HEK293 (cell line): ENCODE measurements at regions not wholly inside any gene's neighbourhood (a gene's known extent, or its start where the extent isn't known, plus 50 kb on each side); places are given as distances from the start of the nearest gene placed in this dataset.

Experiments
- CTCF ChIA-PET: fragments of 350-600 bp; formaldehyde crosslinking; extraction: SDS; loops from one replicate; lab custom pipeline; 2021; ENCODE audit warnings: antibody characterized with exemption; lab: Yijun Ruan, JAX
- POLR2A ChIA-PET: fragments of 300-600 bp; formaldehyde crosslinking; extraction: SDS; loops from one replicate; lab custom pipeline; 2020; ENCODE audit warnings: antibody characterized with exemption, inconsistent platforms; lab: Yijun Ruan, JAX
- H3K27ac ChIP-seq: fragments of 200-500 bp; sonication (Bioruptor generic); 2 replicates; pipeline ENCODE4 v1.5.1; 2014; ENCODE audit warnings: low read depth, low read length, control low read depth, inconsistent platforms; ENCODE audit errors: extremely low read depth
- H3K36me3 ChIP-seq, 2 experiments: fragments of 200-500 bp in 1 of 2; sonication (Bioruptor generic) in 1 of 2; 1 replicate in 1 of 2; 2 replicates in 1 of 2; pipeline ENCODE4 v1.5.1; 2014 to 2017; ENCODE audit warnings: inconsistent platforms in 2 of 2, low read length in 2 of 2; ENCODE audit not compliant: control insufficient read depth in 2 of 2, insufficient read depth in 1 of 2
- H3K4me1 ChIP-seq: fragments of 200-500 bp; sonication (Bioruptor generic); 2 replicates; pipeline ENCODE4 v1.5.1; 2014; ENCODE audit warnings: mild to moderate bottlenecking, low read length, inconsistent platforms; ENCODE audit not compliant: control insufficient read depth, insufficient read depth
- H3K4me3 ChIP-seq: 2 replicates; pipeline ENCODE4 v1.5.1; 2011; ENCODE audit warnings: low read depth, mild to moderate bottlenecking, control low read depth, low read length, moderate library complexity
- H3K9me3 ChIP-seq: fragments of 200-500 bp; sonication (Bioruptor generic); 2 replicates; pipeline ENCODE4 v1.5.1; 2014; ENCODE audit warnings: low read depth, low read length, inconsistent platforms; ENCODE audit not compliant: control insufficient read depth, insufficient read depth
- IKZF3 ChIP-seq: fragments of 450-650 bp; IDR thresholded peaks from 2 replicates; pipeline ENCODE4 v1.5.0; 2018; ENCODE audit warnings: missing biosample characterization, mild to moderate bottlenecking, missing genetic modification characterization, moderate library complexity
- KLF1 ChIP-seq: fragments of 450-650 bp; formaldehyde crosslinking; IDR thresholded peaks from 2 replicates; pipeline ENCODE4 v1.5.1; 2016; ENCODE audit warnings: missing biosample characterization, missing genetic modification characterization
- OSR2 ChIP-seq: fragments of 450-650 bp; formaldehyde crosslinking; IDR thresholded peaks from 2 replicates; pipeline ENCODE4 v1.5.1; 2016; ENCODE audit warnings: missing biosample characterization, missing genetic modification characterization
- SP2 ChIP-seq: fragments of 450-650 bp; formaldehyde crosslinking; IDR thresholded peaks from 2 replicates; pipeline ENCODE4 v1.5.1; 2016; ENCODE audit warnings: missing biosample characterization, missing genetic modification characterization
- SP7 ChIP-seq: fragments of 450-650 bp; formaldehyde crosslinking; IDR thresholded peaks from 2 replicates; pipeline ENCODE4 v1.5.1; 2016; ENCODE audit warnings: missing biosample characterization, missing genetic modification characterization
- ZNF112 ChIP-seq: fragments of 450-650 bp; formaldehyde crosslinking; IDR thresholded peaks from 2 replicates; pipeline ENCODE4 v1.5.0; 2017; ENCODE audit warnings: missing biosample characterization, missing genetic modification characterization
- ZNF146 ChIP-seq: fragments of 450-650 bp; formaldehyde crosslinking; IDR thresholded peaks from 2 replicates; pipeline ENCODE4 v1.5.1; 2016; ENCODE audit warnings: missing biosample characterization, missing genetic modification characterization
- ZNF23 ChIP-seq: fragments of 450-650 bp; formaldehyde crosslinking; IDR thresholded peaks from 2 replicates; pipeline ENCODE4 v1.5.1; 2016; ENCODE audit warnings: missing biosample characterization, missing genetic modification characterization, borderline replicate concordance
- ZNF302 ChIP-seq: fragments of 450-650 bp; formaldehyde crosslinking; IDR thresholded peaks from 2 replicates; pipeline ENCODE4 v1.5.1; 2016; ENCODE audit warnings: missing biosample characterization, missing genetic modification characterization, low read depth
- ZNF621 ChIP-seq: fragments of 450-650 bp; formaldehyde crosslinking; IDR thresholded peaks from 2 replicates; pipeline ENCODE4 v1.5.1; 2017; ENCODE audit warnings: missing biosample characterization, missing genetic modification characterization
- ZNF664 ChIP-seq: fragments of 450-650 bp; formaldehyde crosslinking; IDR thresholded peaks from 2 replicates; pipeline ENCODE4 v1.5.1; 2016; ENCODE audit warnings: missing biosample characterization, missing genetic modification characterization
- ZNF76 ChIP-seq: fragments of 450-650 bp; formaldehyde crosslinking; IDR thresholded peaks from 2 replicates; pipeline ENCODE4; 2016; ENCODE audit warnings: low read depth, missing biosample characterization, missing genetic modification characterization, borderline replicate concordance
- ZXDB ChIP-seq: fragments of 450-650 bp; formaldehyde crosslinking; IDR thresholded peaks from 2 replicates; pipeline ENCODE4 v1.5.1; 2016; ENCODE audit warnings: missing biosample characterization, missing genetic modification characterization
- TF ChIP-seq, protein P1 (sequence below): sonication (generic); formaldehyde crosslinking; IDR thresholded peaks from 2 replicates; pipeline ENCODE4 v1.8.1; 2022; ENCODE audit warnings: mild to moderate bottlenecking, moderate library complexity, missing genetic modification reagents
- TF ChIP-seq, protein P2 (sequence below): fragments of 450-650 bp; formaldehyde crosslinking; IDR thresholded peaks from 2 replicates; pipeline ENCODE4 v1.5.1; 2016; ENCODE audit warnings: missing biosample characterization, missing genetic modification characterization
- TF ChIP-seq, protein P3 (sequence below): fragments of 450-650 bp; formaldehyde crosslinking; IDR thresholded peaks from 2 replicates; pipeline ENCODE4 v1.5.1; 2017; ENCODE audit warnings: missing biosample characterization, missing genetic modification characterization
- TF ChIP-seq, protein P4 (sequence below): fragments of 450-650 bp; formaldehyde crosslinking; IDR thresholded peaks from 2 replicates; pipeline ENCODE4 v1.5.1; 2017; ENCODE audit warnings: missing biosample characterization, missing genetic modification characterization

DNA sequence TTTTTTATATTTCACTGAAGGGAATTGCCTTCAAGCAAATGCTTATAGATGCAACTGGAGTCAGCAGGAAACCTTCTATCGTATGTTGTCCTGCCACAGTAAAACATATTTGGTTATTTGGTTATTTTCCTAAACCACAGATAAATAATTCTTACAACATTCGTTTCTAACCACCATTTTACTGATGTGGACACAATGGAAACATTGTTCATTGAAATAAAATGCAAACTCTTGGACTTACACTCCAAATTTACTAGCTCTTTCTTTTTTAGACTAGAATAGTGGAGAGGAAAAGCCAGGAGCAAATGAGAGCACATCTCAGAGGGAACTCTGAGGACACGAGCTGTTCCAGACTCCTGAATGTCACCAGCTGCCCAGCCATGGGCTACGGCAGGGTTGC lies 114.8 kb downstream of the RPS12 start (continued):
- TF ChIP-seq IKZF3 (tag by site-specific recombination) = no peak
- TF ChIP-seq, protein P1, sequence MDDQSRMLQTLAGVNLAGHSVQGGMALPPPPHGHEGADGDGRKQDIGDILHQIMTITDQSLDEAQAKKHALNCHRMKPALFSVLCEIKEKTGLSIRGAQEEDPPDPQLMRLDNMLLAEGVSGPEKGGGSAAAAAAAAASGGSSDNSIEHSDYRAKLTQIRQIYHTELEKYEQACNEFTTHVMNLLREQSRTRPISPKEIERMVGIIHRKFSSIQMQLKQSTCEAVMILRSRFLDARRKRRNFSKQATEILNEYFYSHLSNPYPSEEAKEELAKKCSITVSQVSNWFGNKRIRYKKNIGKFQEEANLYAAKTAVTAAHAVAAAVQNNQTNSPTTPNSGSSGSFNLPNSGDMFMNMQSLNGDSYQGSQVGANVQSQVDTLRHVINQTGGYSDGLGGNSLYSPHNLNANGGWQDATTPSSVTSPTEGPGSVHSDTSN (CRISPR knock-in tag) = no peak
- TF ChIP-seq ZXDB (tag by site-specific recombination) = no peak
- TF ChIP-seq SP2 (tag by site-specific recombination) = no peak
- TF ChIP-seq ZNF76 = no peak
- TF ChIP-seq, protein P2, sequence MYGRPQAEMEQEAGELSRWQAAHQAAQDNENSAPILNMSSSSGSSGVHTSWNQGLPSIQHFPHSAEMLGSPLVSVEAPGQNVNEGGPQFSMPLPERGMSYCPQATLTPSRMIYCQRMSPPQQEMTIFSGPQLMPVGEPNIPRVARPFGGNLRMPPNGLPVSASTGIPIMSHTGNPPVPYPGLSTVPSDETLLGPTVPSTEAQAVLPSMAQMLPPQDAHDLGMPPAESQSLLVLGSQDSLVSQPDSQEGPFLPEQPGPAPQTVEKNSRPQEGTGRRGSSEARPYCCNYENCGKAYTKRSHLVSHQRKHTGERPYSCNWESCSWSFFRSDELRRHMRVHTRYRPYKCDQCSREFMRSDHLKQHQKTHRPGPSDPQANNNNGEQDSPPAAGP (tag by site-specific recombination) = no peak

DNA sequence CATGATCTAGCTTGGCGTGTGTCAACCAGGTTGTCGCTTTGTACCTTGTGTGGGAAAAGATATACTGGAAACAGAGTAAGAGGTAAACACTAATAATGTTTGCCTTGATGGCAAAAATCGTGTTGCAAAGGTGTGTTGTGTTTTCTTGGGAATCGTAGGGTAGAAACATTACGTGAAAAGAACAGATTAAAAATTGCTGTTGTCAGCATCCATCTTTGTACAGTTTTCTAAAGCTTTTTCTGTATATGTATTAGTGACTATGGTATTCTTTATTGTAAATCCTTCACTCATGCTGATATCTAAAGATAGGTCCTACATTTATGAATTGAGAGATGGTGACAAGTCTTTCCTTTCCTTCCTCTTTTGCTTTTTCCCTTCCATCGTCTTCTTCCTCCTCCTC lies 116.9 kb downstream of the RPS12 start:
- no peak overlapping the region for H3K27ac ChIP-seq
- no peaks in the 10 kb centered on the region for H3K36me3 ChIP-seq
- H3K4me1 ChIP-seq = peaks cover 11% of the 10 kb centered on the region
- H3K9me3 ChIP-seq = no peaks in the 10 kb centered on the region
- ChIA-PET POLR2A (interaction anchor here (0.5 kb wide), 1 partner anchor 110 kb away, joined by 6 read pairs; no protein-coding TSS in a partner anchor), CTCF (interaction anchor here (0.8 kb wide), 2 partner anchors 16 to 101 kb away, joined by 3 read pairs; no protein-coding TSS in a partner anchor)
- TF ChIP-seq ZNF112 (no peak), ZNF621 (tag by site-specific recombination) (no peak), ZNF23 (tag by site-specific recombination) (no peak), ZNF146 (tag by site-specific recombination) (no peak), KLF1 (tag by site-specific recombination) (no peak)
- TF ChIP-seq, all 188 proteins: peak for 0
- H3K4me3 ChIP-seq = no peak overlapping the region

DNA sequence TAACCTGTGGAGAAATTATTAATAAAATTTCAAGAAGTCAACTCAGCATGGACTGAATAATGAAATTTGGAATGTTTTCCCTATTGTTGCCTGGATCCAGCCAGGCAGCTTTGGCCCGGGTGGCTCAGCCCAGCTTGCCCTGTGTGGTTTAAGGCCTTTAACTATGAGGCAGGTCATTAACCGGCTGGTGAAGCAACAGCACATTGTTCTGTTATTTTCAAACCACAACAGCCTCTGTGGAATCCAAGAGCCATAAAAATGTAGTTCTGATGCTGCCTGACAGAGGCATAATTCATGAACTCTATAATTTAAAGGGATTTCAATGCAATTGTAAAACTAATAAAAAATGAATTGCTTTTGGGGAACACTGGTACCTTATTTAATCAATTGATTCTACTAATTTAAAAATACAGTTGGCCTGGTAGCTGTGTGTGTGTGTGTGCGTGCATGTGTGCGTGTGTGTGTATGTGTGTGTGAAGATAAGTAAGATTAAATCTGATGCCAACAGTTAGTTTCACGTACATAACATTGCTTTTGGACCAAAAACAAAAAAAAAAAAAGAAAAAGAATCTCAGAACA lies 117.7 kb downstream of the RPS12 start:
- POLR2A ChIA-PET = no interaction called here
- Histone ChIP-seq H3K36me3 (no peaks in the 10 kb centered on the region), H3K4me1 (peaks cover 11% of the 10 kb centered on the region), H3K27ac (no peak overlapping the region), H3K4me3 (no peak overlapping the region), H3K9me3 (no peaks in the 10 kb centered on the region)
- TF ChIP-seq SP2 (tag by site-specific recombination) = no peak
- peak; percentile 72 for TF ChIP-seq ZNF664
- TF ChIP-seq OSR2 (tag by site-specific recombination) = peak; percentile 38; the same call in 1 of the 2 replicates
- TF ChIP-seq SP7 = peak; percentile 75
- TF ChIP-seq, protein P3, sequence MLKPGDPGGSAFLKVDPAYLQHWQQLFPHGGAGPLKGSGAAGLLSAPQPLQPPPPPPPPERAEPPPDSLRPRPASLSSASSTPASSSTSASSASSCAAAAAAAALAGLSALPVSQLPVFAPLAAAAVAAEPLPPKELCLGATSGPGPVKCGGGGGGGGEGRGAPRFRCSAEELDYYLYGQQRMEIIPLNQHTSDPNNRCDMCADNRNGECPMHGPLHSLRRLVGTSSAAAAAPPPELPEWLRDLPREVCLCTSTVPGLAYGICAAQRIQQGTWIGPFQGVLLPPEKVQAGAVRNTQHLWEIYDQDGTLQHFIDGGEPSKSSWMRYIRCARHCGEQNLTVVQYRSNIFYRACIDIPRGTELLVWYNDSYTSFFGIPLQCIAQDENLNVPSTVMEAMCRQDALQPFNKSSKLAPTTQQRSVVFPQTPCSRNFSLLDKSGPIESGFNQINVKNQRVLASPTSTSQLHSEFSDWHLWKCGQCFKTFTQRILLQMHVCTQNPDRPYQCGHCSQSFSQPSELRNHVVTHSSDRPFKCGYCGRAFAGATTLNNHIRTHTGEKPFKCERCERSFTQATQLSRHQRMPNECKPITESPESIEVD (tag by site-specific recombination) = peak; percentile 75
- TF ChIP-seq ZNF302 (tag by site-specific recombination) = no peak
- TF ChIP-seq, protein P4, sequence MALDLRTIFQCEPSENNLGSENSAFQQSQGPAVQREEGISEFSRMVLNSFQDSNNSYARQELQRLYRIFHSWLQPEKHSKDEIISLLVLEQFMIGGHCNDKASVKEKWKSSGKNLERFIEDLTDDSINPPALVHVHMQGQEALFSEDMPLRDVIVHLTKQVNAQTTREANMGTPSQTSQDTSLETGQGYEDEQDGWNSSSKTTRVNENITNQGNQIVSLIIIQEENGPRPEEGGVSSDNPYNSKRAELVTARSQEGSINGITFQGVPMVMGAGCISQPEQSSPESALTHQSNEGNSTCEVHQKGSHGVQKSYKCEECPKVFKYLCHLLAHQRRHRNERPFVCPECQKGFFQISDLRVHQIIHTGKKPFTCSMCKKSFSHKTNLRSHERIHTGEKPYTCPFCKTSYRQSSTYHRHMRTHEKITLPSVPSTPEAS (tag by site-specific recombination) = 0 out of 2 replicates have a peak, but pooled peaks have one; percentile 49
- CTCF ChIA-PET = interaction anchor here (0.8 kb wide), 1 partner anchor 102 kb away, joined by 3 read pairs; no protein-coding TSS in a partner anchor
